ENCODE measurements at regions not wholly inside any gene's neighbourhood (a gene's known extent, or its start where the extent isn't known, plus 50 kb on each side); places are given as distances from the start of the nearest gene placed in this dataset.

- Histone ChIP-seq H3K27me3 (ENCODE audit: control insufficient read depth in 1 of 2, insufficient read depth in 2 of 2, low read length in 2 of 2) (no peaks in the 10 kb centered on the region), H3K27ac (ENCODE audit: low read depth in 2 of 2, low read length in 1 of 2) (no peak overlapping the region), H3K36me3 (ENCODE audit: control insufficient read depth in 2 of 2, insufficient read depth in 2 of 2, low read length in 1 of 2) (no peaks in the 10 kb centered on the region), H3K9me3 (ENCODE audit: control insufficient read depth in 2 of 2, insufficient read depth in 1 of 2, low read depth in 1 of 2, low read length in 1 of 2) (no peaks in the 10 kb centered on the region), H3K4me1 (ENCODE audit: control insufficient read depth in 2 of 2, insufficient read depth in 2 of 2, low read length in 1 of 2) (no peaks in the 10 kb centered on the region), H3K4me3 (ENCODE audit: low read depth in 1 of 2, low read length in 2 of 2) (no peak overlapping the region)
- WGBS, 2 donors, result 74 to 77% methylated on average over 8 of the region's 8 CpGs
Observed at GRCh38 chr3:41116851-41117250, 82.5 kb upstream of the CTNNB1 start.

GRCh38 chr3:41117398-41117870 lies 81.9 kb upstream of the CTNNB1 start:
- H3K4me3 ChIP-seq (ENCODE audit: low read depth in 1 of 2, low read length in 2 of 2), result no peak overlapping the region
- H3K9me3 ChIP-seq (ENCODE audit: control insufficient read depth in 2 of 2, insufficient read depth in 1 of 2, low read depth in 1 of 2, low read length in 1 of 2), result no peaks in the 10 kb centered on the region
- H3K27ac ChIP-seq (ENCODE audit: low read depth in 2 of 2, low read length in 1 of 2), result no peak overlapping the region
- no peaks in the 10 kb centered on the region for H3K4me1 ChIP-seq (ENCODE audit: control insufficient read depth in 2 of 2, insufficient read depth in 2 of 2, low read length in 1 of 2)
- WGBS, 2 donors, result 42 to 52% methylated on average over 15 of the region's 15 CpGs
- H3K36me3 ChIP-seq (ENCODE audit: control insufficient read depth in 2 of 2, insufficient read depth in 2 of 2, low read length in 1 of 2), result no peaks in the 10 kb centered on the region
- no peaks in the 10 kb centered on the region for H3K27me3 ChIP-seq (ENCODE audit: control insufficient read depth in 1 of 2, insufficient read depth in 2 of 2, low read length in 2 of 2)

DNA sequence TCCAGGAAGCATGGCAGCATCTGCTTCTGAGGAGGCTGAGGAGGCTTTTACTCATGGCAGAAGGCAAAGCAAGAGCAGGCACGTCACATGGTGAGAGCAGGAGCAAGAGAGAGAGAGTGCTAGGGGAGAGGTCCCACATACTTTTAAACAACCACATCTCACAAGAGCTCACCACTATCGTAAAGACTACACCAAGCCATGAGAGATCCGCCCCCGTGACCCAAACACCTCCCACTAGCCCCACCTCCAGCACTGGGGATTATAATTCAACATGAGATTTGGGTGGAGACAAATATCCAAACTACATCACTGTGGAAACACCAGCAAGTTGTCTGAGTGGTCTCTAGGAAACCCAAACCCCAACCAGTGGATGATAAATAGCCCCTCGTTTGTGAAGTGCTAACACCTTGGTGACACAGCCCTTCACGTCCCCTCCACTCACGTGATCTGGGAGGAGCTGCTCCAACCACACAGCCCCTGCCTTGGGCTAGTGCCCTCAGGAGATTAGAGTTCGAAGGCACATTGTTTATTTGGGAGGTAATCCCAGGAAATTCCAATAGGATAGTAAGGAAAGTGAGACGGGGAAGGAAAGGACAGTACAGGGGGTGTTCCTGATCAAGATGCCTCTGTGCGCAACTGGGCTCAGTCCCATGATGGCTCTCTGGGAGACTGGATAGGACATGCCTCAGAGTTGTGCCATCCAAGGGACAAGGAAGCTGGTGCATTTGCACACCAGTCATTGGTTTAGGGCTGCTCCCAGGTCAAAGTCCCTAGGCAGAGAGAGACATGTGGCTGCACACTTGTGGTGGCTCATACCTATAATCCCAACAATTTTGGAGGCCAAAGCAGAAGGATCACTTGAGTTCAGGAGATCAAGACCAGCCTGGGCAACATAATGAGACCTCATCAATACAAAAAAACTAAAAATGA lies 80.6 kb upstream of the CTNNB1 start:
- WGBS, 2 donors, result 76% methylated on average over 10 of the region's 10 CpGs

GRCh38 chr3:41120460-41120859 lies 78.8 kb upstream of the CTNNB1 start:
- H3K36me3 ChIP-seq (ENCODE audit: control insufficient read depth in 2 of 2, insufficient read depth in 2 of 2, low read length in 1 of 2), result no peaks in the 10 kb centered on the region
- 71 to 73% methylated on average over 7 of the region's 7 CpGs for WGBS, 2 donors
- H3K4me1 ChIP-seq (ENCODE audit: control insufficient read depth in 2 of 2, insufficient read depth in 2 of 2, low read length in 1 of 2), result no peaks in the 10 kb centered on the region
- no peak overlapping the region for H3K4me3 ChIP-seq (ENCODE audit: low read depth in 1 of 2, low read length in 2 of 2)
- H3K9me3 ChIP-seq (ENCODE audit: control insufficient read depth in 2 of 2, insufficient read depth in 1 of 2, low read depth in 1 of 2, low read length in 1 of 2), result peaks cover 0 to 2% of the 10 kb centered on the region in 2 donors
- no peaks in the 10 kb centered on the region for H3K27me3 ChIP-seq (ENCODE audit: control insufficient read depth in 1 of 2, insufficient read depth in 2 of 2, low read length in 2 of 2)
- no peak overlapping the region for H3K27ac ChIP-seq (ENCODE audit: low read depth in 2 of 2, low read length in 1 of 2)

More for the DNA sequence above, 80.6 kb upstream of the CTNNB1 start:
- Histone ChIP-seq H3K36me3 (ENCODE audit: control insufficient read depth in 2 of 2, insufficient read depth in 2 of 2, low read length in 1 of 2) (no peaks in the 10 kb centered on the region), H3K27me3 (ENCODE audit: control insufficient read depth in 1 of 2, insufficient read depth in 2 of 2, low read length in 2 of 2) (no peaks in the 10 kb centered on the region), H3K4me3 (ENCODE audit: low read depth in 1 of 2, low read length in 2 of 2) (no peak overlapping the region), H3K9me3 (ENCODE audit: control insufficient read depth in 2 of 2, insufficient read depth in 1 of 2, low read depth in 1 of 2, low read length in 1 of 2) (no peaks in the 10 kb centered on the region), H3K27ac (ENCODE audit: low read depth in 2 of 2, low read length in 1 of 2) (no peak overlapping the region), H3K4me1 (ENCODE audit: control insufficient read depth in 2 of 2, insufficient read depth in 2 of 2, low read length in 1 of 2) (no peaks in the 10 kb centered on the region)

GRCh38 chr3:41125258-41125657 lies 74.0 kb upstream of the CTNNB1 start:
- WGBS, 2 donors, result 84 to 90% methylated on average over 2 of the region's 2 CpGs
- Histone ChIP-seq H3K27me3 (ENCODE audit: control insufficient read depth in 1 of 2, insufficient read depth in 2 of 2, low read length in 2 of 2) (no peaks in the 10 kb centered on the region), H3K4me1 (ENCODE audit: control insufficient read depth in 2 of 2, insufficient read depth in 2 of 2, low read length in 1 of 2) (no peaks in the 10 kb centered on the region), H3K36me3 (ENCODE audit: control insufficient read depth in 2 of 2, insufficient read depth in 2 of 2, low read length in 1 of 2) (no peaks in the 10 kb centered on the region), H3K27ac (ENCODE audit: low read depth in 2 of 2, low read length in 1 of 2) (no peak overlapping the region), H3K4me3 (ENCODE audit: low read depth in 1 of 2, low read length in 2 of 2) (no peak overlapping the region), H3K9me3 (ENCODE audit: control insufficient read depth in 2 of 2, insufficient read depth in 1 of 2, low read depth in 1 of 2, low read length in 1 of 2) (peaks cover 0 to 4% of the 10 kb centered on the region in 2 donors)

- WGBS, 2 donors, result 94 to 95% methylated on average over 4 of the region's 4 CpGs
- Histone ChIP-seq H3K27ac (ENCODE audit: low read depth in 2 of 2, low read length in 1 of 2) (no peak overlapping the region), H3K9me3 (ENCODE audit: control insufficient read depth in 2 of 2, insufficient read depth in 1 of 2, low read depth in 1 of 2, low read length in 1 of 2) (peaks cover 2 to 6% of the 10 kb centered on the region in 2 donors), H3K4me3 (ENCODE audit: low read depth in 1 of 2, low read length in 2 of 2) (no peak overlapping the region), H3K36me3 (ENCODE audit: control insufficient read depth in 2 of 2, insufficient read depth in 2 of 2, low read length in 1 of 2) (no peaks in the 10 kb centered on the region), H3K27me3 (ENCODE audit: control insufficient read depth in 1 of 2, insufficient read depth in 2 of 2, low read length in 2 of 2) (no peaks in the 10 kb centered on the region), H3K4me1 (ENCODE audit: control insufficient read depth in 2 of 2, insufficient read depth in 2 of 2, low read length in 1 of 2) (no peaks in the 10 kb centered on the region)
Observed at GRCh38 chr3:41126472-41126871, 72.8 kb upstream of the CTNNB1 start.

GRCh38 chr3:41126961-41127360 lies 72.3 kb upstream of the CTNNB1 start:
- H3K4me3 ChIP-seq (ENCODE audit: low read depth in 1 of 2, low read length in 2 of 2), result no peak overlapping the region
- no peaks in the 10 kb centered on the region for H3K4me1 ChIP-seq (ENCODE audit: control insufficient read depth in 2 of 2, insufficient read depth in 2 of 2, low read length in 1 of 2)
- 82 to 95% methylated on average over 1 of the region's 1 CpG for WGBS, 2 donors
- no peak overlapping the region for H3K27ac ChIP-seq (ENCODE audit: low read depth in 2 of 2, low read length in 1 of 2)
- no peaks in the 10 kb centered on the region for H3K36me3 ChIP-seq (ENCODE audit: control insufficient read depth in 2 of 2, insufficient read depth in 2 of 2, low read length in 1 of 2)
- H3K9me3 ChIP-seq (ENCODE audit: control insufficient read depth in 2 of 2, insufficient read depth in 1 of 2, low read depth in 1 of 2, low read length in 1 of 2), result peaks cover 2 to 6% of the 10 kb centered on the region in 2 donors
- H3K27me3 ChIP-seq (ENCODE audit: control insufficient read depth in 1 of 2, insufficient read depth in 2 of 2, low read length in 2 of 2), result no peaks in the 10 kb centered on the region

DNA sequence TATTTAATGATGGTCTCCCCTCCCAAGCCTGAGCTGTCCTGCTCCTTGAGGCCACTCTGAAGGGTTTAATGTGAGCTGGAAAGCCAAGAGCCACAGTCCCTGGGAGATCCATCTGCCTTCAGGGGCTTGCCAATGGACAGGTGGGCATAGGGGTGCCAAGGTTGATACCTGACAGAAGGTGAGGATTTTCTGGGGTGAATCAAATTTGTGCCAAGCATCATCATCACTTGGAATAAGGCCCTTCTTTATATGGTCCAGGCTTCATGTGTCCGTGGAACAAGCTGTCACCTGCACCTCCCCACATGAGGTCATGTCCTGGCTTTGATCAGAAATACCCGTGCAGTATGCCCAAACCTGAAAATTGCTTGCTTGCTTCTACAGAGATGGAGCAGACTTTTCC lies 71.9 kb upstream of the CTNNB1 start:
- Histone ChIP-seq H3K27ac (ENCODE audit: low read depth in 2 of 2, low read length in 1 of 2) (no peak overlapping the region), H3K27me3 (ENCODE audit: control insufficient read depth in 1 of 2, insufficient read depth in 2 of 2, low read length in 2 of 2) (no peaks in the 10 kb centered on the region), H3K4me3 (ENCODE audit: low read depth in 1 of 2, low read length in 2 of 2) (no peak overlapping the region), H3K36me3 (ENCODE audit: control insufficient read depth in 2 of 2, insufficient read depth in 2 of 2, low read length in 1 of 2) (no peaks in the 10 kb centered on the region), H3K4me1 (ENCODE audit: control insufficient read depth in 2 of 2, insufficient read depth in 2 of 2, low read length in 1 of 2) (no peaks in the 10 kb centered on the region), H3K9me3 (ENCODE audit: control insufficient read depth in 2 of 2, insufficient read depth in 1 of 2, low read depth in 1 of 2, low read length in 1 of 2) (peaks cover 2 to 6% of the 10 kb centered on the region in 2 donors)
- WGBS, 2 donors, result 83 to 87% methylated on average over 2 of the region's 2 CpGs

DNA sequence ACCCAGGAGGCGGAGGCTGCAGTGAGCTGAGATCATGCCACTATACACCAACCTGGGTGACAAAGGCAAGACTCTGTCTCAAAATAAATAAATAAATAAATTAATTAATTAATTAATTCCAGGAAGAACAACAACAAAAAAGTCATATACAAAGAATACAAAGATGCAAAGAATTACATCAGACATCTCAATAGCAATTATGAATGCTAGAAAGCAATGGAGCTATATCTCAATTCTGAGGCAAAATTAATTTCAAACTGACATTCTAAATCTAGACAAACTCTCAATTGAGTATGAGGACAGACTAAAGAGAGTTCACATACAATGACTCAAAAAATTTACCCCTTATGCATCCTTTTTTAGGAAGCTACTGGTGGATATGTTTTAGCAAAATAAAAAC lies 69.6 kb upstream of the CTNNB1 start:
- 77 to 97% methylated on average over 1 of the region's 1 CpG for WGBS, 2 donors
- Histone ChIP-seq H3K4me3 (ENCODE audit: low read depth in 1 of 2, low read length in 2 of 2) (no peak overlapping the region), H3K9me3 (ENCODE audit: control insufficient read depth in 2 of 2, insufficient read depth in 1 of 2, low read depth in 1 of 2, low read length in 1 of 2) (peaks cover 2 to 6% of the 10 kb centered on the region in 2 donors), H3K27me3 (ENCODE audit: control insufficient read depth in 1 of 2, insufficient read depth in 2 of 2, low read length in 2 of 2) (no peaks in the 10 kb centered on the region), H3K36me3 (ENCODE audit: control insufficient read depth in 2 of 2, insufficient read depth in 2 of 2, low read length in 1 of 2) (no peaks in the 10 kb centered on the region), H3K4me1 (ENCODE audit: control insufficient read depth in 2 of 2, insufficient read depth in 2 of 2, low read length in 1 of 2) (no peaks in the 10 kb centered on the region), H3K27ac (ENCODE audit: low read depth in 2 of 2, low read length in 1 of 2) (no peak overlapping the region)

DNA sequence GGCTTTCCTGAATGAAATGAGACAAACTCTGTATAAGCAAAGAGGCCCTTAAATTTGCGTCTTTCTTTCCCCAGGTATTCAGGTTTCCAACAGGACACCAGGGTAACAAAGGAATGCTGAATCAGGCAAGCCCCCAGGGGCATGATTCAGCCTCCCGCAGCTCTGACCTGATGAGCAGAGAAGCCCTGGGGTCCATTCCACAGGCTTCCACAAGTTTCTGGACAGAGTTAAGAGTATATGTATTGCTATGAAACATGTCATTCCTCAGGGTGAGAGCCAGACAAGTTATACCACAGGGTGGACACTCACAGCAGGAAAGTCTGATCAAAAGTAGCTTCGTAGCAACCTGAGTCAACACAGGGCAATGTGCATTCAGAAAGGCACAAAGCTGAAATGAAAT lies 68.1 kb upstream of the CTNNB1 start:
- H3K27ac ChIP-seq (ENCODE audit: low read depth in 2 of 2, low read length in 1 of 2), result no peak overlapping the region
- 61 to 71% methylated on average over 3 of the region's 3 CpGs for WGBS, 2 donors
- no peak overlapping the region for H3K4me3 ChIP-seq (ENCODE audit: low read depth in 1 of 2, low read length in 2 of 2)

More for the DNA sequence above, 68.1 kb upstream of the CTNNB1 start:
- Histone ChIP-seq H3K36me3 (ENCODE audit: control insufficient read depth in 2 of 2, insufficient read depth in 2 of 2, low read length in 1 of 2) (no peaks in the 10 kb centered on the region), H3K9me3 (ENCODE audit: control insufficient read depth in 2 of 2, insufficient read depth in 1 of 2, low read depth in 1 of 2, low read length in 1 of 2) (peaks cover 2 to 3% of the 10 kb centered on the region in 2 donors), H3K27me3 (ENCODE audit: control insufficient read depth in 1 of 2, insufficient read depth in 2 of 2, low read length in 2 of 2) (no peaks in the 10 kb centered on the region), H3K4me1 (ENCODE audit: control insufficient read depth in 2 of 2, insufficient read depth in 2 of 2, low read length in 1 of 2) (no peaks in the 10 kb centered on the region)

Data from esophagus (tissue), 2 donors.